ENCODE measurements at regions not wholly inside any gene's neighbourhood (a gene's known extent, or its start where the extent isn't known, plus 50 kb on each side); places are given as distances from the start of the nearest gene placed in this dataset.

GRCh38 chr21:43364261-43364510 lies 62.7 kb downstream of the SIK1 start:
- no peak for DNase-seq

- no peak for DNase-seq
Measured at GRCh38 chr21:43363506-43364260, 63.2 kb downstream of the SIK1 start.

- DNase-seq = peak; percentile 14
Measured at GRCh38 chr21:43362915-43363314, 64.0 kb downstream of the SIK1 start.

- DNase-seq = peak; percentile 77
Measured at GRCh38 chr21:43362321-43362791, 64.6 kb downstream of the SIK1 start.

GRCh38 chr21:43361493-43362296 lies 65.2 kb downstream of the SIK1 start:
- peak; percentile 50 for DNase-seq

GRCh38 chr21:43361127-43361492 lies 65.8 kb downstream of the SIK1 start:
- DNase-seq = peak; percentile 39

- DNase-seq = no peak
Measured at GRCh38 chr21:43360441-43361126, 66.3 kb downstream of the SIK1 start.

GRCh38 chr21:43358940-43359822 lies 67.8 kb downstream of the SIK1 start:
- no peak for DNase-seq

- DNase-seq = no peak
Measured at GRCh38 chr21:43357715-43358430, 69.1 kb downstream of the SIK1 start.

- no peak for DNase-seq
Measured at GRCh38 chr21:43355925-43356289, 71.0 kb downstream of the SIK1 start.

- DNase-seq = no peak
Measured at GRCh38 chr21:43355266-43355924, 71.5 kb downstream of the SIK1 start.

GRCh38 chr21:43354666-43355065 lies 72.3 kb downstream of the SIK1 start:
- DNase-seq = no peak

GRCh38 chr21:43354026-43354420 lies 72.9 kb downstream of the SIK1 start:
- no peak for DNase-seq

GRCh38 chr21:43353282-43354025 lies 73.5 kb downstream of the SIK1 start:
- DNase-seq = no peak

GRCh38 chr21:43352568-43353281 lies 74.2 kb downstream of the SIK1 start:
- no peak for DNase-seq

GRCh38 chr21:43352154-43352537 lies 74.8 kb downstream of the SIK1 start:
- no peak for DNase-seq

GRCh38 chr21:43351501-43352153 lies 75.3 kb downstream of the SIK1 start:
- DNase-seq = no peak

- no peak for DNase-seq
Measured at GRCh38 chr21:43349644-43350043, 77.3 kb downstream of the SIK1 start.

GRCh38 chr21:43348801-43349261 lies 78.1 kb downstream of the SIK1 start:
- no peak for DNase-seq

Data from stimulated activated CD4-positive, alpha-beta T cell treated with anti-CD3 and anti-CD28 coated beads, Interleukin-15, amount 100 ng/mL, for 24 hours (primary cell).